ENCODE measurements at regions not wholly inside any gene's neighbourhood (a gene's known extent, or its start where the extent isn't known, plus 50 kb on each side); places are given as distances from the start of the nearest gene placed in this dataset.
A peak's percentile ranks its signal among the peaks of the same experiment; 100 is the strongest.

GRCh38 chr11:70631624-70632047 lies 233.3 kb downstream of the CTTN start:
- DNase-seq: no peak

- DNase-seq: no peak
Observed at GRCh38 chr11:70633610-70634009, 235.3 kb downstream of the CTTN start.

- DNase-seq: no peak
Observed at GRCh38 chr11:70636659-70637058, 238.3 kb downstream of the CTTN start.

- no peak for DNase-seq
Observed at GRCh38 chr11:70637186-70637800, 239.0 kb downstream of the CTTN start.

GRCh38 chr11:70637949-70638583 lies 239.7 kb downstream of the CTTN start:
- DNase-seq: no peak

- no peak for DNase-seq
Observed at GRCh38 chr11:70640408-70640807, 242.1 kb downstream of the CTTN start.

- no peak for DNase-seq
Observed at GRCh38 chr11:70641369-70641768, 243.0 kb downstream of the CTTN start.

- no peak for DNase-seq
Observed at GRCh38 chr11:70642266-70642665, 243.9 kb downstream of the CTTN start.

GRCh38 chr11:70643642-70644041 lies 245.3 kb downstream of the CTTN start:
- DNase-seq: no peak

- no peak for DNase-seq
Observed at GRCh38 chr11:70644343-70645060, 246.2 kb downstream of the CTTN start.

- DNase-seq: no peak
Observed at GRCh38 chr11:70645537-70645936, 247.2 kb downstream of the CTTN start.

GRCh38 chr11:70646272-70647049 lies 248.1 kb downstream of the CTTN start:
- no peak for DNase-seq

GRCh38 chr11:70647188-70648166 lies 249.1 kb downstream of the CTTN start:
- no peak for DNase-seq

GRCh38 chr11:70650075-70650909 lies 252.0 kb downstream of the CTTN start:
- DNase-seq: peak; percentile 24 to 43

GRCh38 chr11:70651031-70651430 lies 252.7 kb downstream of the CTTN start:
- no peak for DNase-seq

- no peak for DNase-seq
Observed at GRCh38 chr11:70654016-70654415, 255.7 kb downstream of the CTTN start.

GRCh38 chr11:70655816-70656215 lies 257.5 kb downstream of the CTTN start:
- no peak for DNase-seq

- DNase-seq: no peak
Observed at GRCh38 chr11:70656252-70656651, 257.9 kb downstream of the CTTN start.

GRCh38 chr11:70660059-70660888 lies 261.9 kb downstream of the CTTN start:
- no peak for DNase-seq

GRCh38 chr11:70660889-70661197 lies 262.5 kb downstream of the CTTN start:
- no peak for DNase-seq
